GM12891 (cell line): ENCODE measurements at regions not wholly inside any gene's neighbourhood (a gene's known extent, or its start where the extent isn't known, plus 50 kb on each side); places are given as distances from the start of the nearest gene placed in this dataset.

ENCODE experiments used
- DNase-seq: peaks from one replicate; pipeline ENCODE4 v3.0.0; 2011; ENCODE audit warnings: low spot score; ENCODE audit not compliant: insufficient read length
- FAIRE-seq: peaks from 2 replicates; lab custom pipeline; 2011; peaks lifted over from hg19 to GRCh38; lab: Jason Lieb, UNC
- PAX5 ChIP-seq: IDR thresholded peaks from 2 replicates; pipeline ENCODE4 v1.6.1; 2011; ENCODE audit warnings: low read length, moderate library complexity, mild to moderate bottlenecking; ENCODE audit not compliant: insufficient read depth, severe bottlenecking
- POLR2A ChIP-seq: IDR thresholded peaks from 2 replicates; pipeline ENCODE4 v1.6.1; 2011; ENCODE audit warnings: low read depth, low read length, control low read depth
- POLR2AphosphoS5 ChIP-seq: IDR thresholded peaks from 2 replicates; pipeline ENCODE4 v1.6.1; 2011; ENCODE audit warnings: low read depth, low read length, control low read depth
- POU2F2 ChIP-seq: IDR thresholded peaks from 2 replicates; pipeline ENCODE4 v1.6.1; 2011; ENCODE audit warnings: low read depth, mild to moderate bottlenecking, control low read depth, low read length, moderate library complexity
- SPI1 ChIP-seq: IDR thresholded peaks from 2 replicates; pipeline ENCODE4 v1.6.1; 2011; ENCODE audit warnings: low read depth, low read length, control low read depth
- TAF1 ChIP-seq: IDR thresholded peaks from 2 replicates; pipeline ENCODE4 v1.6.1; 2011; ENCODE audit warnings: low read depth, low read length, control low read depth

- no peak for DNase-seq
- FAIRE-seq, result no peak
- TF ChIP-seq POU2F2 (no peak), SPI1 (no peak), PAX5 (no peak), TAF1 (no peak), POLR2A (no peak), POLR2AphosphoS5 (no peak)
Measured at GRCh38 chr7:10860516-10860915, 113.2 kb upstream of the PHF14 start.

- FAIRE-seq (no peak), DNase-seq (no peak)
- no peak for TF ChIP-seq POU2F2
- TF ChIP-seq SPI1, result no peak
- no peak for TF ChIP-seq POLR2AphosphoS5
- no peak for TF ChIP-seq PAX5
- no peak for TF ChIP-seq POLR2A
- no peak for TF ChIP-seq TAF1
Measured at GRCh38 chr7:10863476-10863875, 110.2 kb upstream of the PHF14 start.

DNA sequence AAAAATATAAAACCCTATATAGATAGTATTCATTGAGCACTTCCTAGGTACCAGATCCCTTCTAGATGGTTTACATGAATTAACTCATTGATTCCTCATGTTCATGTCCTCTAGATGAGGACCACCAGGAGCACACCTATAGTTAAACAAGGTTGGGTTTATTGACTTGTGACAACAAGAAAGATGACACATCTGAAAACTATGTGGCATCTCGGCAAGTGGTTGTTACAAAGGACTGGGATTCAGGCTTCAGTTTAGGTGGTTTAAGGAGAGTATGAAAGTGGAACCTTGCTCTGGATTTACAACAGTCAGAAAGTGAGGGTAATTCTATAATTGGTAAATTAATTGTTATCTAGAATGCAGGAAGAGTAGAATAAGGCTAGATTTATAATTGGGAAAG, 99.0 kb upstream of the PHF14 start:
- TF ChIP-seq POLR2A, result no peak
- TF ChIP-seq POLR2AphosphoS5, result no peak
- TF ChIP-seq PAX5, result no peak
- no peak for TF ChIP-seq SPI1
- TF ChIP-seq POU2F2, result no peak
- no peak for TF ChIP-seq TAF1

GRCh38 chr7:10875080-10875479, 98.6 kb upstream of the PHF14 start:
- no peak for TF ChIP-seq POU2F2
- TF ChIP-seq POLR2A, result no peak
- TF ChIP-seq SPI1, result no peak
- TF ChIP-seq POLR2AphosphoS5, result no peak
- no peak for TF ChIP-seq PAX5
- TF ChIP-seq TAF1, result no peak
- FAIRE-seq (no peak), DNase-seq (no peak)

More for the DNA sequence above, 99.0 kb upstream of the PHF14 start:
- FAIRE-seq, result no peak
- DNase-seq, result no peak

DNA sequence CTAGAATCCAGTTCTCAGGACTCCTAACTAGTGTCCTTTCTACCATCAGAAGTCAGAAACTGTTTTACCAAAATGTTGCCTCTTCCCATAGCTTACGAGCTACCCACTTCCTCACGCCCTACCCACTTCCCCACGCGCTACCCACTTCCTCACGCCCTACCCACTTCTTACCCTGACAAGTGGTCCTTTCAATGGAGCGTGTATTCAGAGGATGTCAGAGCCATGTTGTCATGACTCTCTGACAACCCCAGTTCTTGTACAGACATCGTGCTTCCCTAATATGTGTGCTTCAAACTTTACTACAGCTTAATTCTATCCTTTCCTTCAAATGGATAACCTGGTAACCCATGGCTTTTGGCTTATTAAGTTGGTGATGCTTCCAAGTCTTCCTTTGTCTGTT, 84.8 kb upstream of the PHF14 start:
- TF ChIP-seq SPI1, result no peak
- no peak for TF ChIP-seq TAF1
- no peak for TF ChIP-seq POU2F2
- TF ChIP-seq PAX5, result no peak
- no peak for TF ChIP-seq POLR2AphosphoS5
- no peak for TF ChIP-seq POLR2A
- FAIRE-seq (no peak), DNase-seq (no peak)

DNA sequence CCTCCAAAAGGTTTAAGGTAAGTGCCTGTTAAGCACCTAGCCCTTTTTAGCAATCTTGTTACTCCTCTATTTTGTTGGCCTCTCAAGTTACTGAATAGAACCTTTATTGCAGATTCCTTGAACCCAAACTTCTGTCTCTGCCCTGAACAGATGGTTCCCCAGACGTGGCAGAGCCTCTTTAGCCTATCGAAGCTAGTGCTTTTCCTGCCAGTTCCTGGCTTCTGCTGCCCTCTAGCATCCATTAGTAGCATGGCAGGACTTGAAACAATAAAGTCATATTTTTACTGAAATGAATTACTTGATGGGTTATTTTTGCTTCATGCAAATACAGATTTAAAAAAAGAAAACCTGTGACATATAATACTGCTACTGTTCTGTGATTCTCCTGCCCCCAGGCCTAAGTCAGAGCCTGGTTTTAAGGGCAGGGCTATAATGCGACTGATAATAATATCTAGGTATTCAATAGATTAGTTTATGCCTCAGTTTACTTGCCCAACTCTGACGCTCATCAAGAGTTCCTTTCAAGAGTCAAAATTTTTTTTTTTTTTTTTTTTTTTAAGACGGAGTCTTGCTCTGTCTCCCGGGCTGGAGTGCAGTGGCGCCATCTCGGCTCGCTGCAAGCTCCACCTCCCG, 84.3 kb upstream of the PHF14 start:
- TF ChIP-seq SPI1 (no peak), POLR2AphosphoS5 (no peak), POLR2A (no peak), TAF1 (no peak), POU2F2 (no peak), PAX5 (no peak)
- DNase-seq (peak; percentile 46), FAIRE-seq (peak; percentile 93)

DNA sequence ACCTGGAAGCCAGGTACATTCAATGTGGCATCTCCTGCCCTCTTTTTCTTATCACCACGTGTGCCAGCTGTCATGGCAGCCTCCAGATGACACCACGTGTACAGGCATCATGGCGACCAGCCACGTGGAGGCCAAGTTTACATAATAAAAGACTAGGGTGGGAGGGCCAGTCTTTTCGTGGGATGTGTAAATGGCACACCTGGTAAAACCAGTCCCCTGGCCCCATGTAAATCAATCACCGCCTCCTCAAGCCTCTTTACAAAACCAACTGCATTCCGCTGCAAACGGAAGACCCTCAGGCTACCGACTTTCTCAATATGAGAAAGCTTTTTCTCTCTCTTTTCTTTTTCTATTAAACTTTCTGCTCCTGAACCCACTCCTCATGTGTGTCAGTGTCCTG, 65.1 kb upstream of the PHF14 start:
- FAIRE-seq (no peak), DNase-seq (no peak)
- TF ChIP-seq POLR2AphosphoS5 (no peak), PAX5 (no peak), SPI1 (no peak), TAF1 (no peak), POU2F2 (no peak), POLR2A (no peak)

DNA sequence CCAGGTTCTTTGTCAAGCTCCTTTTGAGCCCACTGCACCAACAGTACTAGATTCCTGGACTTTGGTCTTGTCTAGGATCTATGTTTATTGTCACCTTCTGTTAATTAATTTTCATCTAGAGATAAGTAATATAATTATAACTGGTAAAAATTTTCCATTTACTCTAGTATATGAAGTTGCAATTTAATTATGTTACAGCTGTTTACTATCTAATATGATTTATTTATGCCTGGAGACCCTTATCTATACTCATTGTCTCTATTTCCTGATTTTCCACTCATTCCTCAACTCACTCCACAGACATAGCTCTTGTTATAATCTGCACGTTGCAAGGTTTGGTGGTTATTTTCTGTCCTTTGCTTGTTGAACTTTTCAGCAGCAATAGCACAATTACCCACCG, 63.2 kb upstream of the PHF14 start:
- FAIRE-seq (no peak), DNase-seq (no peak)
- no peak for TF ChIP-seq SPI1
- no peak for TF ChIP-seq POLR2A
- TF ChIP-seq PAX5, result no peak
- TF ChIP-seq POLR2AphosphoS5, result no peak
- no peak for TF ChIP-seq POU2F2
- TF ChIP-seq TAF1, result no peak

DNA sequence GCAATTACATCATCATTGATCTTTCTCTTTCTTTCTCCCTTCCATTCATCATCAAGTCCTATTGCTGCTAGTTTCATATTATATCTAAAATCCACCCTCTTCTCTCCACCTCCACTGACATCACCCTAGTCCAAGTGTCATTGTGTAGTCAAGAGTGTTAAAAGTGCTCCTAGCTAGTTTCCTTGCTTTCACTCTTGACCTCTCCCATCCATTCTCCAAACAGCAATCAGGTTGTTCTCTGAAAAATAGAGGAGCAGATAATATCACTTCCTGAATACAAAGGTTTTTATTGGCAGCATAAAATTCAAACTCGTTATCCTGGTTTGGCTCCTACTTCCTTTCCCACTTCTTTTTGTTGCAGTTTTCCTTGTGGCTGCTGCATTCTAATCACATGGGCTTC, 61.6 kb upstream of the PHF14 start:
- TF ChIP-seq PAX5, result no peak
- TF ChIP-seq TAF1, result no peak
- TF ChIP-seq SPI1, result no peak
- TF ChIP-seq POLR2A, result no peak
- TF ChIP-seq POU2F2, result no peak
- TF ChIP-seq POLR2AphosphoS5, result no peak
- FAIRE-seq (no peak), DNase-seq (no peak)

- no peak for TF ChIP-seq POU2F2
- TF ChIP-seq SPI1, result no peak
- TF ChIP-seq TAF1, result no peak
- no peak for TF ChIP-seq POLR2AphosphoS5
- no peak for TF ChIP-seq PAX5
- TF ChIP-seq POLR2A, result no peak
- no peak for FAIRE-seq
- no peak for DNase-seq
Measured at GRCh38 chr7:10913457-10913856, 60.2 kb upstream of the PHF14 start.

DNA sequence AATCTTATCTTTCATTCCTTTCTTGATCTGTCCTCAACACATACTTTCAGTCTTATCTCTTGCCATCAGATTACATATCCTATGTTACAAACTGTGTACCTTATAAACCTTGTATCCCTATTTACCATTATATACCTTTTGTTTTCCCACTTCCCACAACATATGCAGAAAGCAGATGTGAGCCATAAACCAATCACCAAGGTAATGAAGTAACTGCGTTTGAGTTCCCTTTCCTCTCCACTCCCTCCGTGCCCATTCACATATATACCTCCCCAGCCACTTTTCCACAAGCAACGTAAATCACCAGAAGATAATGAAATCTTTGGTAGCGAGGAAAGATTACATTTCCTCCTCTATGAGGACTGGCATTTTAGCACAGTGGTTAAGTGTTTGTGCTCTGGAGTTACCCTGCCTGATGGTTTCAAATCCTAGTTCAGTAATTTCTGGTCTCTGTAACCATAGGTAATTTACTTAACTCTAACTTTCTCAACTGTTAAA, 55.5 kb upstream of the PHF14 start:
- no peak for TF ChIP-seq POLR2AphosphoS5
- TF ChIP-seq PAX5, result no peak
- no peak for TF ChIP-seq POLR2A
- TF ChIP-seq TAF1, result no peak
- no peak for TF ChIP-seq POU2F2
- no peak for TF ChIP-seq SPI1
- DNase-seq (no peak), FAIRE-seq (no peak)

DNA sequence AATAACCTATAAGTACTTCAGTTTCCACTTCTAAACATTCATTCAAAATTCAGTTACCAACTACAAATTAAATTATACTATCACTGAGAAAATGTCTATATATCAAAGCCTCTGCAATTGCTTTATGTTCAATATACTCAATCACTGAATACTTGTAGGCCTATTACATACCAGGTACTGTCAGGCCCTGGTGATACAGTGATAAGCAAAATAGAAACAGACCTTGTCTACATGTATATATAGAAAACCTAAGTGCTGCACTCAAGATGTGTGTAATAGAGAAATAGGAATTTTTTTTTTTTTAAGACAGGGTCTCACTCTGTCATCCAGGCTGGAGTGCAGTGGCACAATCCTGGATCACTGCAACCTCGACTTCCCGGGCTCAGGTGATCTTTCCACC, 53.7 kb upstream of the PHF14 start:
- FAIRE-seq (no peak), DNase-seq (no peak)
- TF ChIP-seq POLR2A, result no peak
- TF ChIP-seq POLR2AphosphoS5, result no peak
- no peak for TF ChIP-seq TAF1
- no peak for TF ChIP-seq PAX5
- no peak for TF ChIP-seq POU2F2
- TF ChIP-seq SPI1, result no peak
